IPS-20b (cell line): ENCODE measurements at regions not wholly inside any gene's neighbourhood (a gene's known extent, or its start where the extent isn't known, plus 50 kb on each side); places are given as distances from the start of the nearest gene placed in this dataset.
A peak's percentile ranks its signal among the peaks of the same experiment; 100 is the strongest.

ENCODE experiments used
- H3K27ac ChIP-seq: one replicate; pipeline ENCODE4 v1.5.1; 2013; ENCODE audit warnings: low read length
- H3K27me3 ChIP-seq: 2 replicates; pipeline ENCODE4 v1.6.1; 2013; ENCODE audit warnings: mild to moderate bottlenecking, low read length, inconsistent platforms; ENCODE audit not compliant: insufficient read depth
- H3K36me3 ChIP-seq: 2 replicates; pipeline ENCODE4 v1.6.1; 2013; ENCODE audit warnings: low read depth, mild to moderate bottlenecking, inconsistent platforms, low read length, moderate library complexity; ENCODE audit not compliant: insufficient read depth
- H3K4me1 ChIP-seq: 2 replicates; pipeline ENCODE4 v1.6.1; 2013; ENCODE audit warnings: mild to moderate bottlenecking, control low read depth, inconsistent platforms, low read length, moderate library complexity; ENCODE audit not compliant: insufficient read depth
- H3K4me3 ChIP-seq: 2 replicates; pipeline ENCODE4 v1.5.1; 2013; ENCODE audit warnings: mild to moderate bottlenecking, low read length, inconsistent platforms
- H3K9ac ChIP-seq: 2 replicates; pipeline ENCODE4 v1.6.1; 2013; ENCODE audit warnings: low read depth, mild to moderate bottlenecking, inconsistent platforms, low read length, moderate library complexity
- H3K9me3 ChIP-seq: 2 replicates; pipeline ENCODE4 v1.6.1; 2013; ENCODE audit warnings: mild to moderate bottlenecking, low read depth, low read length, inconsistent platforms; ENCODE audit not compliant: insufficient read depth

DNA sequence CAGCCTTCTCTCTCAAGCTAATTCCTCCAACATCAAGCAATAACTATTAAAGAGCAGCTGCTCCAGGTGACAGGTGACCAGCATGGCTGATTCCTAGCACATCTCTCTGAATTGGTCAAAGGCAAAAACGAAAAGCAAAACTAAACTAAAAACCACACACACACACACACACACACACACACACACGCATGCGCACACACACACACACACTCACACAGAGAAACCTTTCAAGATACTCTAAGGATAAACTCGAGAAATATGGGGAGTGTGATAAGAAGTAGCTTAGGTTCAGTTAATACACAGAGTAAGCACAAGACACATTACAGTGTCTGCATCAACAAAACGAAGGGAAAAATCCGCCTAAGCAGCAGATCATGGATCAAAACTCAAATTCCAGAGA, 74.5 kb upstream of the FZD7 start:
- Histone ChIP-seq H3K4me3 (no peak overlapping the region), H3K27me3 (no peaks in the 10 kb centered on the region), H3K9ac (no peak overlapping the region), H3K36me3 (peaks cover 4% of the 10 kb centered on the region; the same call in 1 of the 2 replicates), H3K9me3 (no peaks in the 10 kb centered on the region), H3K27ac (no peak overlapping the region), H3K4me1 (0 out of 2 replicates have a peak, but pooled peaks cover 7% of the 10 kb centered on the region)

DNA sequence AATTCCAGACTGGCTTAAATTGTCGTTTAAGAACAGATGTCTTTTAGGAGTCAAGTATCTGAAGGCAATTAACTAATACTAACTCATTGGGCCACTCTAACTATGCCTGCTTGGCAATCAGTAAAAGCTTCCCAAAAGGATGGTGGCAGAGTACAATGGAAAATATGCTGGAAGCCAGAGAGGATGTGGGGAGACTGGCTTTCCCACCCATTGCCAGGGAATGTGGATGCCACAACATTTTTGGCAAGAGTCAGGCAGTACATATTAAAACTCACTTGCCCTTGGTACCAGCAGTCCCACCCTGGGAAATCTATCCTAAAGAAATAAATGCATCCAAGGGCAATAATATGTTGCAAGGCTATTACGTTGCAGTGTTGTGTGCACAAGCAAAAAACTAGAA, 74.0 kb upstream of the FZD7 start:
- Histone ChIP-seq H3K4me1 (0 out of 2 replicates have a peak, but pooled peaks cover 7% of the 10 kb centered on the region), H3K9ac (no peak overlapping the region), H3K36me3 (peaks cover 7% of the 10 kb centered on the region; the same call in 1 of the 2 replicates), H3K4me3 (no peak overlapping the region), H3K27ac (no peak overlapping the region), H3K27me3 (no peaks in the 10 kb centered on the region), H3K9me3 (no peaks in the 10 kb centered on the region)

DNA sequence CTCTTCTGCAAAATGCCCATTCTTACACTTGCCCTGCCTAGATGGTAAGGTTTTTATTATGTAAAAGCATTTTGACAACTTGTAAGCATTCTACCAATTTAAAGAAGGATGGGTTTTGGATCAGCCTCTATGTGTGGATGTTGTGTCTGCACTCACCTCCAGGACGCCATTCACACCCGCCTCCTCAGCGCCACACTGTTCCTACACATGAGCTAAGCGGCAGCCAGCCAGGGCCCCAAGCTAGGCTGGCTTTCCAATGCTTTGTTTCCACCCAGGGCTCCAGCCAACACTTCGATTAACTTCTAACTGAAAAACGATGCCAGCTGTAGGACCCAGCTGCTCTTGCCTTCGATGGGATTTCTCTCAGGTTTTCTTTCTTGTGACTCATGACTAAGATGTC, 73.3 kb upstream of the FZD7 start:
- no peak overlapping the region for H3K9ac ChIP-seq
- H3K9me3 ChIP-seq, result no peaks in the 10 kb centered on the region
- 0 out of 2 replicates have a peak, but pooled peaks cover 7% of the 10 kb centered on the region for H3K4me1 ChIP-seq
- H3K27me3 ChIP-seq, result no peaks in the 10 kb centered on the region
- H3K4me3 ChIP-seq, result no peak overlapping the region
- peaks cover 11% of the 10 kb centered on the region; the same call in 1 of the 2 replicates for H3K36me3 ChIP-seq
- H3K27ac ChIP-seq, result no peak overlapping the region

DNA sequence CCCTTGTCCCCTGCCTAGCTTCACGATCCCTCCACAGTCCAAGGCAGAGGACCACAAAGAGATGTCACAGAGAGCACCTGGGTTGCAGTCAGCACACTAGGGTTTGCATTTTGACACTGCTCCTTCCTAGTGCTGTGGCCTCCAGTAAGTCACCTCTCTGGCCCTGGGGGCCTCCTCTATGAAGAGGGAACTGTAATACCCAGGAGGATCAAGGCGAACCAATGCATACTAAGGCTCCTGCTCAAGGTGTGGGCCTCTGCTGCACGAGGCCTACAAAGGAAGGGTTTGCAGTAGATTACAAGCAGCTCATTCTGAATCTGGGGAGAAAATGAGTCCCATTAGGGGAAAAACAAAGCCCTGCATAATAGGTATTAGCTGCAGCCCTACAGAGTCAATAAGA, 72.3 kb upstream of the FZD7 start:
- no peaks in the 10 kb centered on the region for H3K9me3 ChIP-seq
- no peak overlapping the region for H3K4me3 ChIP-seq
- H3K27ac ChIP-seq, result no peak overlapping the region
- H3K36me3 ChIP-seq, result peaks cover 16% of the 10 kb centered on the region; the same call in 1 of the 2 replicates
- H3K27me3 ChIP-seq, result no peaks in the 10 kb centered on the region
- 0 out of 2 replicates have a peak, but pooled peaks cover 5% of the 10 kb centered on the region for H3K4me1 ChIP-seq
- no peak overlapping the region for H3K9ac ChIP-seq

DNA sequence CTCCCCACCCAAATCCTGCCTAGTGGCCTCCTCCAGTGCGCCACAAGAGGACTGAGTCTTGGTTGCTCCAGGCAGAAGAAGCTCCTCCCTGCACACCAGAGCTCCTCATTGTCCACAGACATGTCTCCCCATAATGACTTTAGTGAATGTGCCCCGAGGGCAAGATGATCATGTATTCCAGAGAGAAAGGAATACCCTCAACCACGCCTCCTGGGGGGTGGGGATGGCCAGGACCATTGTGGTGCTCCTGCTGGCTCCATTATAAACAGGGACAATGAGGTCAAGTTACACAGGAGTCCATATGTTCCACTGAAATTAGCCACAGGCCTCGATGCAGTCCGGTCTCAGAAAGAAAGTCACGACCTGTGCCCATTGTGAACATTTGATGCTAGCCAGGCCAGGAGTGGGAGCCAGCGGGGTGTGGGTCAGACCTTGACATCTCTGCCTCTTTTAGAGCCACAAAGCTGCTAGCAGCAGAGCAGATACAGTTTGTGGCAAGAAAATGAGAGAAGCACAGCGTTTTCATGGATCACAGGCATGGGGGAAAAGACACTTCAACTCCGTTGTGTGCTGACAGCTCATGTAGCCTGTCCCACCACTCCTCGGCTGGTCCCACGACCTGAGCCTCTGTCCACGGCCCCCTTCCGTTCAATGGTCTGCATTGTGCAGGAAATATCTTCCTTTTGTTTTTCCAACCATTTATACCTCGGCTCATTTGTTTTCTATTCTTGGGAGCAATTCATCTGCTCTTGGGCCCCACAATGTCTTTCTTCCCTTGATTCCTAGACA, 70.7 kb upstream of the FZD7 start:
- Histone ChIP-seq H3K27me3 (no peaks in the 10 kb centered on the region), H3K36me3 (peaks cover 16% of the 10 kb centered on the region; the same call in 1 of the 2 replicates), H3K4me1 (peaks cover 6% of the 10 kb centered on the region; the same call in 1 of the 2 replicates), H3K9ac (no peak overlapping the region), H3K27ac (no peak overlapping the region), H3K4me3 (no peak overlapping the region), H3K9me3 (no peaks in the 10 kb centered on the region)

DNA sequence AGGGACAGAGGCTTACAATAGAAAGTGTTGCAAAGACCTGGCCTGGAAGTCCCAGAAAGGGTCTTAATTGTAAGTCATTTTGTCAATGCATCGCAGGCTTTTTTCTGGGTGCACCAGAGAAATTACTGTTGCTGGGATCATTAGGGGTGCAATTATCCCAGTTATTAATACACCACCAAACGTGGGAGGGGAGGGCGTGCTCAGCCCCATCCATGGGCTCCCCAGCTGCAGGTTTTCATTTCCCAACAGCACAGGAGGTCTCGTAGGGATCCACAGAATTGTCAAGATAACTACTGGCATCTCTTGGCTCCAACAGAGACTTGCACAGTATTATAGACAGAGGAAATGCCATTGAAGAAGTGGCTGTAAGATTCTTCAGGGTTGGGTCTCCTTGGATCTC, 69.6 kb upstream of the FZD7 start:
- H3K9ac ChIP-seq, result no peak overlapping the region
- no peaks in the 10 kb centered on the region for H3K9me3 ChIP-seq
- no peaks in the 10 kb centered on the region for H3K27me3 ChIP-seq
- peaks cover 16% of the 10 kb centered on the region; the same call in 1 of the 2 replicates for H3K36me3 ChIP-seq
- H3K4me1 ChIP-seq, result peaks cover 6% of the 10 kb centered on the region; the same call in 1 of the 2 replicates
- no peak overlapping the region for H3K4me3 ChIP-seq
- no peak overlapping the region for H3K27ac ChIP-seq

DNA sequence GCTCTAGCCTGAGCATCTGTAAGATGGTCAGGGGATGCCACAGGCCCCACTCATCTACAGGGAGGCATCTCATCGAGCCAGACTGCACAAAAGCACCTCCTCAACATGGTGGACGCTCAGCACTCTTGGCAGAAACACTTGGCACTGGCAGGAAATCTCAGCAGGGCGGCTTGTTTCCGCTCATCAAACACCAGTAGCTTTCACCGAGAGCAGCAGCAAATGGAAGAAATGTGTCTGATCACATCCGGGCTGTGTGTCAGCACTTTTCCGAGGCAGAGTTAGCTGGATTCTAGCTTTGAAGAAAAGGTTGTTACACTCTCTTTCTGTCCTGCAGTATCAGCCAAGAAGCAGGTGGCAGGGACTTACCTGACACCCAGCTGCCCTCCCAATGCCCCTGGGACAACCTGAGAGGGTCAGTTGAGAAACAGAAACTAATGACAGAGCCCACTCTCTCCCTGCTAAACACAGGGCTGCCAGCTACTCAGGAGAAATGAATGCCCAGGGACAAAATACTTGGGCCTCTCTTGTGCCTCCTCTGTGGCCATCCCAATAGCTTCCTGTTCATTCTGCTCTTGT, 68.9 kb upstream of the FZD7 start:
- Histone ChIP-seq H3K27me3 (no peaks in the 10 kb centered on the region), H3K9me3 (no peaks in the 10 kb centered on the region), H3K4me3 (no peak overlapping the region), H3K36me3 (peaks cover 16% of the 10 kb centered on the region; the same call in 1 of the 2 replicates), H3K27ac (no peak overlapping the region), H3K9ac (no peak overlapping the region), H3K4me1 (peaks cover 6% of the 10 kb centered on the region; the same call in 1 of the 2 replicates)

DNA sequence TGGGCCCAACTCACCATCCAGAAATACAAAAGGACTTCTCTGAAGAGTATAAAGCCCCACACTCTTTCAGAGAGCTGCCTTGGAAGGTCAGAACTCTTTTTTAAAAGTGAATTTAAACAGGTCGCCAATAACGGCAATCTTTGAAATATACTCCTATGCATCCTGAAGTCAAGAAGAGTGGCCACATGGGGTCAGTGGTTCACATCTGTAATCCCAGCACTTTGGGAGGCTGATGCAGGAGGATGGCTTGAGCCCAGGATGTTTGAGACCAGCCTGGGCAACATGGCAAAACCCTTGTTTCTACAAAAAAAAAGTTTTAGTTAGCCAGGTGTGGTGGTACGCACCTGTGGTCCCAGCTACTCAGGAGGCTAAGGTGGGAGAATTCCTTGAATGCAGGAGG, 68.1 kb upstream of the FZD7 start:
- Histone ChIP-seq H3K4me3 (no peak overlapping the region), H3K36me3 (peaks cover 16% of the 10 kb centered on the region; the same call in 1 of the 2 replicates), H3K27me3 (no peaks in the 10 kb centered on the region), H3K9ac (no peak overlapping the region), H3K27ac (no peak overlapping the region), H3K9me3 (no peaks in the 10 kb centered on the region), H3K4me1 (peaks cover 6% of the 10 kb centered on the region; the same call in 1 of the 2 replicates)

DNA sequence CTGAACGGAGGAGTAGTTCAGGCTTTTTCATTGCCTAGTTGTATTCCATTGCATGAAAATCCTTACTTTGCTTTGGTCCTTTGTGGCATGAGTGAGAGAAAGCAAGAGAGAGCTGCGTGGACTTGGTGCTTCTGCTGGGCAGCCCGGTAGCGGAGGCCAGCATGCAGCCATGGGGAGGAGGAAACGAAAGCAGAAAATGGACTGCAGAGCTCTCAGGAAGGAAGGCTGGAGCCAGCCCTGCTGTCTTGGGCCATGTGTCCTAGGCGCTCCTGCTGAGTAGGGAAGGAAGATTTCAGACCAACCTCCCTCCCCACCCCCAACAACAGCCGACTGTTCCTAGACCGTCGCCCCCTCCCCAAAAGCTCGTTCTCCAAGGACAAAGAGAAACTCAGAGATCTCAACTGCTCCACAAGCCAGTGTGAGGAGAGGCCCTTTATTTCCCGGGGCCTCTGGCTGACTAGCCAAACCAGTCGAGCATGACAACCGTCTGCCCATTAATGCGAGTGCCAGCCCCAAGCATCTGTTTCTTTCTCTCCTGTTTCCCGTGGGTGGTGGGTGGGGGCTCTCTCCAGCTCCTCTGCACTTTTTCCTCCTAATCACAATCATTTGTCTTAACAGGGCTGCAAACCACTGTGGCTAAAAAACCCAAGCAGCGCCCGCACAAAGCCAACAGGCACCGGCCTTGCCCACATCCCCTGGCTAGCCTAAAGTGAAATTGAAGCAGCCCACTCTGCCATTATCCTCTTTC, 66.8 kb upstream of the FZD7 start:
- Histone ChIP-seq H3K9ac (0 out of 2 replicates have a peak overlapping the region, but pooled peaks have one; percentile 10), H3K27ac (no peak overlapping the region), H3K4me1 (peaks cover 15% of the 10 kb centered on the region), H3K9me3 (no peaks in the 10 kb centered on the region), H3K4me3 (no peak overlapping the region), H3K36me3 (peaks cover 16% of the 10 kb centered on the region; the same call in 1 of the 2 replicates), H3K27me3 (no peaks in the 10 kb centered on the region)

DNA sequence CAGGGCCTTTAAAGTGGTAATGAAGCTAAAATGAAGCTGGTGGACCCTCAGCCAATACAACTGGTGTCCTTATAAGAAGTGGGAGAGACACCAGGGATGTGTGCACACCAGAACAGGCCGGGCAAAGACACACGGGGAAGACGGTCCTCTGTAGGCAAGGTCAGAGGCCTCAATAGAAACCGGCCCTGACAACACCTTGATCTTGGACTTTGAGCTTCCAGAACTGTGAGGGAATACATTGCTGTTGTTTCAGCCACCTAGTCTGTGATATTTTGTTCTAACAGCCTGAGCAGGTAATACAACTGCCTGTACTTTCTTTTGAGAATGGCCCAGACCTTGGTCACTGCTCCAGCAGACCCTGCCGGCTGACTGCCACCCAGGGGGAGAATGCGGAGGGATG, 65.6 kb upstream of the FZD7 start:
- H3K9me3 ChIP-seq, result no peaks in the 10 kb centered on the region
- H3K27me3 ChIP-seq, result no peaks in the 10 kb centered on the region
- no peak overlapping the region for H3K4me3 ChIP-seq
- peaks cover 20% of the 10 kb centered on the region for H3K4me1 ChIP-seq
- no peak overlapping the region for H3K27ac ChIP-seq
- H3K36me3 ChIP-seq, result peaks cover 16% of the 10 kb centered on the region; the same call in 1 of the 2 replicates
- H3K9ac ChIP-seq, result no peak overlapping the region

DNA sequence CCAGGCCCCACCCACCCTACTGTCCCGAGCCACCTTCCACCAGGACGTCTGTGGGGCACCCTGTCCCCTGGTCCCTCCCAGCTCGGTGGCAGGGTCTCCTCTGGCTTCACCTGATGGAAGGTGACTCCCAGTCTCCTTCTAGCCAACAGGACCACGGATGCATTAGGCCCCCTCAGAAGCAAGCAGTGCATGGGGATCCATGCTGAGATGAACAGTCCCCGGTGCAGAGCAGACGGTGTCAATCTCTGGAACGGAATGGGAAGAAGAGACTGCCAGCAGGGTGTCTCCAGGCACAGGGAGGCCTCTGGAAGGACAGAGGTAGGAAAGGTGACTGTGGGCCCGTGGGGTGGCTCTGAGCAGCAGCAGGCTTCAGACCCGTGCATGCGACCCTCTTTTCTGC, 65.2 kb upstream of the FZD7 start:
- no peak overlapping the region for H3K4me3 ChIP-seq
- H3K9me3 ChIP-seq, result no peaks in the 10 kb centered on the region
- peaks cover 16% of the 10 kb centered on the region; the same call in 1 of the 2 replicates for H3K36me3 ChIP-seq
- H3K27ac ChIP-seq, result no peak overlapping the region
- H3K27me3 ChIP-seq, result no peaks in the 10 kb centered on the region
- no peak overlapping the region for H3K9ac ChIP-seq
- H3K4me1 ChIP-seq, result peaks cover 23% of the 10 kb centered on the region
